GM21381 (cell line): ENCODE measurements at regions not wholly inside any gene's neighbourhood (a gene's known extent, or its start where the extent isn't known, plus 50 kb on each side); places are given as distances from the start of the nearest gene placed in this dataset.

Source experiments
- ATAC-seq: cut with Tn5 transposase; IDR thresholded peaks from one replicate; pipeline ENCODE4 v1.9.1; 2021; ENCODE audit warnings: mild to moderate bottlenecking, moderate library complexity; ENCODE audit not compliant: unreplicated experiment

GRCh38 chr2:204344119-204344518 lies 201.2 kb upstream of the PARD3B start:
- ATAC-seq, result no peak

DNA sequence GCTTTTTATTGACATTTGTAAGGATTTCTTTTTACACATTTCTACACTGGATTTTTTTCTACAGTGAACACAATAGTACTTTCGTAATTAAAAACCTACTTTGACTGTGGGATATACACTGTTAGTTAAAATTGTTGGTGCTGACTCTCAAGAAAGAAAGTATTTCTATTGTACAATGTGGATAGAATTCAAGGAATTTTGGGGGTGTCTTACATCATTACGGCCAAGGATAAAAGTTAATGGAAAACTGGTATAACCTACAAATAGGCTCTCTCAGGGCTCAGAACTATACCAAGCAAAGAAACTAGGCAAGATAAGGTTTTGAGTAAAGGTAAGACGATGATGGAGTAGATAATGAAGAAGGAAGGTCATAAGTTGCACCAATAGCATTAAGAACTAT lies 198.4 kb upstream of the PARD3B start:
- no peak for ATAC-seq

GRCh38 chr2:204353823-204354222 lies 191.5 kb upstream of the PARD3B start:
- no peak for ATAC-seq

DNA sequence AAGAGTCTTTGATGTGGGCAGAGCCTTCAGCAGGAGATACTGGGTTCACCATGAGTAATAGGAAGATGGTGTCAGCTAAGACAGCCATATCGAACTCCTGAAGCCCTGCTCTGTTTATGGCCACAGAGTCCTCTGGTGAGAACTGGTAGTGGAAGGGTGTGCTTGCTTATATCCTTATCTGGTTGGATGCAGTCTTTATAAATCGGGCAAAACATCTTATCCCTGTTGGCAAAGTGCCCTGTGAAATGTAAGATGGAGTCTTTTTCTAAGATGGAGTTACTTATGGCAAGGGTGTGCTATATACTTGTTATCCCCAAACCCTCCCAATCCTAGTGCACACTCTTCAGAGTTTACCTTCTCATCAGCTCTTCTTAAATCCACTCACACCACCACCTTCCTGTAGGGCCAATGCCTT lies 190.8 kb upstream of the PARD3B start:
- no peak for ATAC-seq

DNA sequence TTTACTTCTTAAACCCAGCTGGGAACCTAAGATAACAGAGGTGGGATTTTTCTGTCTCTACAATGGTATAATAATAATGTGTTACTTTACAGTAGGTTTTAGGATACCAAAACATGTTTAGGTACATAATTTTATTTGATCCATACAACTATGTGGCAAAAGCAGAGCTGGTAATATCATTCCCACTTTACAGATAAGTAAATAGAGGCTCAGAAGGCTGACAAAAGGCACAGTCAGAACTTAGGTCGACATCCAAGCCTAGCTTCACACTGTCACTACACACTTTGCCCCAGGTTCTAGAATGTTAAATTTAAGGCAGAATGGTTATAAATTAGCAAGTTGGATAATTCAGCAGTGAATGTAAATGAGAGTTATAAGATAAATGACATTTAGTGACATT lies 189.6 kb upstream of the PARD3B start:
- ATAC-seq, result no peak

- ATAC-seq, result no peak
These were observed 189.1 kb upstream of the PARD3B start for GRCh38 chr2:204356151-204356641.

DNA sequence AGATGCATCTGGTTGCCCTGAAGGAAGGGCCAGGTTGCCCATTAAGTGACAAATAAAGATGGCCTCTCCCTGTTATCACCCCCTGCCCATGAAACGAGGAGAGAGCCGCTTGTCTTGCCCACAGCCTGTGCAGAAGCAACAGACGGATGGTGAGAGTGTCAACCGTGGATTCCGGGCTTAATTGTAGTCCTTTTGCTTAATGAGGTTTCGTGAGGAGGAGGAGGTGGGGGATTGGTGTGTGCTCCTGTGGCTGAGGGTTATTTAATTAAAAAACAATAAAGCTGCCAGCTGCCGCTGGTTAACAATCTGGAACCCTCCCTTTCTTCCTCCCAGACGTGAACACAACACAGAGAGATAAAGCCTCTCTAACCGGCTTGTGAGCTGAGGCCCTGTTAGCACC lies 188.0 kb upstream of the PARD3B start:
- no peak for ATAC-seq

DNA sequence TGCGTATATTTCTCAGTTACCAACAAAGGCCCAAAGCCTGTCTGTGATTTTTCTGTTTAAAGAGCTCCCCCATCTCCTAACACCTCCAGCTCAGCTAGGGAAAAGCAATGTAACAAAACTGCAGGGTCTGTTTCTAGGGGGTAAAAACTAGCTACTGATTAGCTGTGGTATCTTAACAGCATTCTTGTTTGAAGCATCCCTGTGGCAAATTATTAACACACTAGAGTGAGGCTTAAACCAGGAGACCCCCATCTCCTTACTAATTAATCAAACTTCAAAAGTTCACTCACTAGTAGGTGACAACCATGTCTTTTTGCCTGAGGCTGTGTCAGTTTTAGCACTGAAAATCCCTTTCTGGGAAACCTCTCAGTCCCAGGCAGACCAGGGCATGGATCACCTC lies 186.2 kb upstream of the PARD3B start:
- no peak for ATAC-seq

GRCh38 chr2:204360218-204361007 lies 184.9 kb upstream of the PARD3B start:
- ATAC-seq, result no peak

DNA sequence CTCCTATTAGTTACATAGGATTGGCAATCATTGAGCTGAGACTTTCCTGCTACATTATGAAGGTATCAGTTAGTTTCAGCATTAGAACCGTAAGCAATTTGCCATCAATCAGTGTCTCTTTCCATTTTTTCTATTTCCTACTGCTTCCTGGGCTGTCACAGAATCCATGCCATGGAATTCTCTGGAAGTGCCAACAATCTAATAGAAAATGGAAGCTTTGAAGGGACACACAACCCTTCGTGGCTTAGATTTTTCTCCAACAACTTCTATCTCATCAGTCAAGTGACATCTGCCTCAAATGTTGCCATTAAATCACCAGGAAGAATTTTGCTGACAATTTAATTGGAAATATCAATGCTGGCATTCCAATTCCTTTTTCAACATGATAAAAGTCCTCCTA lies 183.5 kb upstream of the PARD3B start:
- no peak for ATAC-seq

- no peak for ATAC-seq
These were observed 182.7 kb upstream of the PARD3B start for GRCh38 chr2:204362581-204362980.

DNA sequence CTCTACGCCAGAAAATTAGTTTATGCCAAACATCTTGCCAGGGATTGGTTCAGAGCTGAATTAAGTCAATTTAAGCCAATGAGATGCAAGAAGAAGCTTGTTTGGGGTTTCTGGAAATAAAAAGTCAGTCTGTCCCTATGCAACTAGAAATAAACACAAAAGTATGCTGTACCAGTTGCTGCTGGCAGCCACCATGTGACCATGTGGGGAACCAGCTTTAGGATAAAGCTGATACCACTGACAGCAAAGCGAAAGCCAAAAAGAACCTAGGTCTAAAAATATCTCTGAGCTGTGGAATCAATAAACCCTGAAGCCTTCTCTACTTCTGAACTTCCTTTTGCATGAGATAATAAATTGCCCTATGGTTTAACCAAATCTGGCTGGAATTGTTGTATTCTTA lies 181.8 kb upstream of the PARD3B start:
- ATAC-seq, result no peak

GRCh38 chr2:204364860-204365535 lies 180.3 kb upstream of the PARD3B start:
- ATAC-seq, result no peak

GRCh38 chr2:204365811-204366210 lies 179.5 kb upstream of the PARD3B start:
- no peak for ATAC-seq

DNA sequence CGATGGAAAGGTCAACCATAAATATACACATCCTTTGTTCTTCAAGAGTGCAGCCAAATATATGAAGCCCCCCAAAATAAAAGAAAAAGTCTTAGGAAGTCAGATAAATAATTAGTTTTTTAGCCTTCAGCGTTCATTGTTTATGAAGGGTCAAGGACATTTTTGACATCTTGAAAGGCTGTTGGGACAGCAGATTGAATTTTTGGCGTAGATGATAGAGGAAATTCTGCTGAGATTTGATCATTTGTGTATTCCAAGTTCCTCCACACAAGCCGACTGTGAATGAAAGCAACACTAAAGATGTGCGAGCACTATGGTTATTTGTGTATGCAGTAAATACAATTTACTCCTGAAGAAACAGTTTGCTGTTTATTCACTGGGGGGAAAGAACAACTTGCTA lies 177.8 kb upstream of the PARD3B start:
- no peak for ATAC-seq

DNA sequence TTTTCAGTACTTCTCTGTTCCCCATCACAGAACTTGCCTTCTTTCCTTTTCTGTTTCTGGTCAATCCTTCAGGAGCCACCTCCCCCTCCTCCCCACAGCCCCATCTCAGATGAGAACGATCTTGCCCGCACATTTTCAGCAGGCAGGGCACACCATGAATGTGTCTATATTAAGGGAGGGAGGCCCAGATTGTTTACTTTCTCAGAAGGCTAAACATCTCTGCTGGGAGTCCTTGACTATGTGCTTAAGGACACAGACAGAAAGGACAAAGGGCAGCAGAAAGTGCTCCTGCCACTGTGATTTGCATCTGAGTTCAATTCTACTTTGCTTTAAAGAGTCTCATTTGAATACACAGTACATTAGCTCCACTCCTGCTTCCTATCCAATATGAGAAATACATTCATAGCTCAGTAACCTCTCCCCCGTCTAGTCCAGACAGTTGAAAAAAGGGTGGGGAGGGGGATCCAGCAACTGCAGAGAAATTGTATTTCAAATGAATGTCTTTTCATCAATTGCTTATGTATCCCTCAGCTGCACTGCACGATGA lies 175.0 kb upstream of the PARD3B start:
- ATAC-seq, result no peak

- ATAC-seq, result no peak
These were observed 171.3 kb upstream of the PARD3B start for GRCh38 chr2:204373942-204374341.

DNA sequence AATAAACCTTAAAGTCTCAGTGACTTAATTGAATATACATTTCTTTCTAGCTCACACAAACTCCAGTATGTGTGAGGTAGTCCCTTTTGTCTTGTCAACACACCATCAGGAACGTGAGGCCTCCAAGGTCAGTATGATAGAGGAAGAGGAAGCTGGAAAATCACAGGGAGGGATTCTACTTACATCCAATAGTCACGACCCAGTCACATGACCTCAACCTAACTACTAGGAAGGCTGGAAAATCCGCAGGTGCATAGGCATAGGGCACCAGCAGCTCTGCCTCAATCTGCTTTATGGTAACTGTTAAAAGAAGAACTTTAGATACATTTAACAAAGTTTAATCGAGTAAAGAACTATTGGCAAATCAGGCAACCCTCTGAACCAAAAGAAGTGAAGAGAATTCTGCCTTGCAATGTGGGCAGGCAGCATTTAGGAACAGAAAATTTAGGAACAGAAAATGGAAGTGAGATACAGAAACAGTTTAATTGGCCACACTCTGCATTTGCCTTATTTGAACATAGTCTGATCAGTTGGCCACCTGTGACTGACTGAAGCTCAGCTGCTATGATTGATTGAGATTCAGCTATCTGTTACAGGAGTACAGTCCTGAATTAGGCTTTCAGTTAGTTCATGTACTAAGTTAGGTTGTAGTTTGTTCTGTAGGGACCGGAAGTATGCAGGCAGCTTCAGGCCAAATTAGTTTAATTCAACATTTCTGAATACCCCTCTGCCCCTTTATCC lies 165.0 kb upstream of the PARD3B start:
- ATAC-seq, result no peak

DNA sequence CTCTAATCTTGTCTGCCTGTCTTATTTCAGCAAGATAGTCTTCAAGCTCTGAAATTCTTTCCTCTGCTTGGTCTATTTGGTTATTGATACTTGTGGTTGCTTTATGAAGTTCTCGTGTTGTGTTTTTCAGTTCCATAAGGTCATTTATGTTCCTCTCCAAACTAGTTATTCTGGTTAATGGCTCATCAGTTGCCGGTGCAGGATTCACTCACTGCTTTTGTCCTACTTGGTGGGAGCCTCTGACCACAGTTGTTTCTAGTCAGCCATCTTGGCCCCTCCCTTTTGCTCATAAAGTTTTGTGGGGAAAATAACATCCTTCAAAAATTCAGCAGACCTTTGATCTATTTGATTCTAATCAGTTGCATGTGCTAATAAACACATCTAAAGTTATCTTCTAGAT lies 158.6 kb upstream of the PARD3B start:
- ATAC-seq, result no peak

GRCh38 chr2:204389120-204389519 lies 156.2 kb upstream of the PARD3B start:
- no peak for ATAC-seq

- no peak for ATAC-seq
These were observed 155.4 kb upstream of the PARD3B start for GRCh38 chr2:204389856-204390255.
